Natural killer cell (primary cell): ENCODE measurements at regions not wholly inside any gene's neighbourhood (a gene's known extent, or its start where the extent isn't known, plus 50 kb on each side); places are given as distances from the start of the nearest gene placed in this dataset.

Experiments used
- ATAC-seq, 3 donors: fragments of 150-1000 bp in 2 of 3; fragments of 200-7000 bp in 1 of 3; cut with Tn5 transposase; 1 replicate in 1 of 3; 2 replicates in 2 of 3; pipeline ENCODE4 v1.10.0; 2021; ENCODE audit warnings: mild to moderate bottlenecking in 2 of 3, moderate library complexity in 2 of 3
- DNase-seq, 2 donors: peaks; one replicate each; pipeline versions ENCODE4 v3.0.0 to v3.0.0-alpha.2; 2013 to 2021; ENCODE audit warnings: mixed read lengths in 1 of 2
- H3K27ac ChIP-seq: one replicate; pipeline ENCODE4 v1.5.1; 2013; ENCODE audit warnings: mild to moderate bottlenecking, low read length
- H3K27me3 ChIP-seq: one replicate; pipeline ENCODE4 v1.6.1; 2013; ENCODE audit warnings: low read length; ENCODE audit not compliant: control insufficient read depth, insufficient read depth
- H3K36me3 ChIP-seq: one replicate; pipeline ENCODE4 v1.6.1; 2013; ENCODE audit warnings: low read length; ENCODE audit not compliant: control insufficient read depth, insufficient read depth
- H3K4me1 ChIP-seq: one replicate; pipeline ENCODE4 v1.6.1; 2013; ENCODE audit warnings: low read length; ENCODE audit not compliant: control insufficient read depth, insufficient read depth
- H3K4me3 ChIP-seq: one replicate; pipeline ENCODE4 v1.5.1; 2013; ENCODE audit warnings: low read length
- H3K9me3 ChIP-seq: one replicate; pipeline ENCODE4 v1.6.1; 2013; ENCODE audit warnings: low read length; ENCODE audit not compliant: control insufficient read depth, insufficient read depth
- H3K27ac Mint-ChIP-seq, 2 donors: one replicate each; pipeline ENCODE4 v1.8.0; 2022; ENCODE audit warnings: mild to moderate bottlenecking in 2 of 2, mixed read lengths in 2 of 2, moderate library complexity in 1 of 2
- H3K27me3 Mint-ChIP-seq, 2 donors: one replicate each; pipeline ENCODE4 v1.8.0; 2022; ENCODE audit warnings: low read depth in 2 of 2, mixed read lengths in 2 of 2
- H3K36me3 Mint-ChIP-seq: one replicate; pipeline ENCODE4 v1.8.0; 2022; ENCODE audit warnings: mixed read lengths
- H3K4me1 Mint-ChIP-seq, 2 donors: one replicate each; pipeline ENCODE4 v1.8.0; 2022; ENCODE audit warnings: mixed read lengths in 2 of 2
- H3K4me3 Mint-ChIP-seq: one replicate; pipeline ENCODE4 v1.8.0; 2022; ENCODE audit warnings: mild to moderate bottlenecking, moderate library complexity, mixed read lengths
- H3K9me3 Mint-ChIP-seq, 2 donors: one replicate each; pipeline ENCODE4 v1.8.0; 2022; ENCODE audit warnings: mixed read lengths in 2 of 2
- WGBS: methylation state at CpG from one replicate; pipeline ENCODE4 v1.1.7; 2013; ENCODE audit warnings: missing lambda C conversion rate; ENCODE audit not compliant: insufficient coverage; 5-methylcytosine and 5-hydroxymethylcytosine counted together
- intact Hi-C: fragments of 100-400 bp; cut with micrococcal nuclease; formaldehyde crosslinking; loops from one replicate; pipeline ENCODE4 v1.14.2; 2022
- TF ChIP-seq, protein P1 (sequence below): fragments of 200-600 bp; IDR thresholded peaks from one replicate; pipeline ENCODE4 v1.8.0; 2022; ENCODE audit warnings: antibody characterized with exemption

GRCh38 chr10:20993389-20993788 lies 96.3 kb upstream of the NEBL start:
- intact Hi-C loops: no loop called here
- no peak overlapping the region for H3K27ac Mint-ChIP-seq

GRCh38 chr10:20991526-20991925 lies 94.4 kb upstream of the NEBL start:
- no peaks in the 10 kb centered on the region for H3K4me1 Mint-ChIP-seq
- H3K36me3 Mint-ChIP-seq: no peaks in the 10 kb centered on the region
- no peaks in the 10 kb centered on the region for H3K27me3 ChIP-seq
- no CpG with 5 or more reads among the region's 1 CpG for WGBS
- H3K4me1 ChIP-seq: no peaks in the 10 kb centered on the region
- no peak overlapping the region for H3K27ac Mint-ChIP-seq
- ATAC-seq (no peak), DNase-seq (no peak)
- no peaks in the 10 kb centered on the region for H3K9me3 ChIP-seq
- TF ChIP-seq, protein P1, sequence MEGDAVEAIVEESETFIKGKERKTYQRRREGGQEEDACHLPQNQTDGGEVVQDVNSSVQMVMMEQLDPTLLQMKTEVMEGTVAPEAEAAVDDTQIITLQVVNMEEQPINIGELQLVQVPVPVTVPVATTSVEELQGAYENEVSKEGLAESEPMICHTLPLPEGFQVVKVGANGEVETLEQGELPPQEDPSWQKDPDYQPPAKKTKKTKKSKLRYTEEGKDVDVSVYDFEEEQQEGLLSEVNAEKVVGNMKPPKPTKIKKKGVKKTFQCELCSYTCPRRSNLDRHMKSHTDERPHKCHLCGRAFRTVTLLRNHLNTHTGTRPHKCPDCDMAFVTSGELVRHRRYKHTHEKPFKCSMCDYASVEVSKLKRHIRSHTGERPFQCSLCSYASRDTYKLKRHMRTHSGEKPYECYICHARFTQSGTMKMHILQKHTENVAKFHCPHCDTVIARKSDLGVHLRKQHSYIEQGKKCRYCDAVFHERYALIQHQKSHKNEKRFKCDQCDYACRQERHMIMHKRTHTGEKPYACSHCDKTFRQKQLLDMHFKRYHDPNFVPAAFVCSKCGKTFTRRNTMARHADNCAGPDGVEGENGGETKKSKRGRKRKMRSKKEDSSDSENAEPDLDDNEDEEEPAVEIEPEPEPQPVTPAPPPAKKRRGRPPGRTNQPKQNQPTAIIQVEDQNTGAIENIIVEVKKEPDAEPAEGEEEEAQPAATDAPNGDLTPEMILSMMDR: no peak
- H3K9me3 Mint-ChIP-seq: peaks cover 0 to 2% of the 10 kb centered on the region in 2 donors
- H3K4me3 Mint-ChIP-seq: no peak overlapping the region
- intact Hi-C loops: no loop called here
- H3K4me3 ChIP-seq: no peak overlapping the region
- no peaks in the 10 kb centered on the region for H3K36me3 ChIP-seq
- H3K27ac ChIP-seq: no peak overlapping the region
- peaks cover 0 to 6% of the 10 kb centered on the region in 2 donors for H3K27me3 Mint-ChIP-seq

More at GRCh38 chr10:20993389-20993788, 96.3 kb upstream of the NEBL start:
- Mint-ChIP-seq H3K4me1 (no peaks in the 10 kb centered on the region), H3K27me3 (peaks cover 0 to 6% of the 10 kb centered on the region in 2 donors), H3K9me3 (peaks cover 0 to 2% of the 10 kb centered on the region in 2 donors), H3K4me3 (no peak overlapping the region), H3K36me3 (no peaks in the 10 kb centered on the region)
- TF ChIP-seq, protein P1: no peak
- WGBS: 96% methylated on average over 4 of the region's 4 CpGs
- DNase-seq (no peak), ATAC-seq (no peak)
- H3K9me3 ChIP-seq: no peaks in the 10 kb centered on the region
- no peak overlapping the region for H3K27ac ChIP-seq
- H3K4me1 ChIP-seq: no peaks in the 10 kb centered on the region
- no peaks in the 10 kb centered on the region for H3K27me3 ChIP-seq
- no peaks in the 10 kb centered on the region for H3K36me3 ChIP-seq
- no peak overlapping the region for H3K4me3 ChIP-seq

DNA sequence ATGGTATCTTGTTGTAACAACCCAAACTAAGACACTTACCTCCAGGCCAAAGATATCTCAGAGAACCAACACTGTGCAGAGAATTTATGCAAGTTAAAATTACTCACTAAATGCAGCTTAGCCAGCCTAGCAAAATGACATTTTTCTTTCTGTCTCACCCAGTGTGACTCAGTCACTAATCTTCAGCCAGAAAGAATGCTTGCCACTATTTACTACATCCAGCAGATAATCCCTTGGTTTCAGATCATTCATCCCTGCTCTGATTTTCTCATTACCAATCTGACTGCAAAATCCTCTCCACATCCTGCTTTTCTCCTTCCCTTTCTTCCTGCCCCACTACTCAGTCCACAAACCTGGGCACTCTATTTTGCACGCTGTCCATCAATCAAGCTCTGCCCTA lies 93.5 kb upstream of the NEBL start:
- no peak overlapping the region for H3K4me3 ChIP-seq
- no peak overlapping the region for H3K27ac Mint-ChIP-seq
- H3K36me3 ChIP-seq: no peaks in the 10 kb centered on the region
- ATAC-seq (no peak), DNase-seq (no peak)
- H3K4me3 Mint-ChIP-seq: no peak overlapping the region
- peaks cover 0 to 6% of the 10 kb centered on the region in 2 donors for H3K27me3 Mint-ChIP-seq
- H3K27ac ChIP-seq: no peak overlapping the region
- WGBS: 76% methylated on average over 1 of the region's 1 CpG
- no peaks in the 10 kb centered on the region for H3K36me3 Mint-ChIP-seq
- H3K27me3 ChIP-seq: no peaks in the 10 kb centered on the region
- TF ChIP-seq, protein P1: no peak
- H3K4me1 Mint-ChIP-seq: no peaks in the 10 kb centered on the region
- intact Hi-C loops: no loop called here
- no peaks in the 10 kb centered on the region for H3K4me1 ChIP-seq
- H3K9me3 Mint-ChIP-seq: peaks cover 0 to 2% of the 10 kb centered on the region in 2 donors
- H3K9me3 ChIP-seq: no peaks in the 10 kb centered on the region

DNA sequence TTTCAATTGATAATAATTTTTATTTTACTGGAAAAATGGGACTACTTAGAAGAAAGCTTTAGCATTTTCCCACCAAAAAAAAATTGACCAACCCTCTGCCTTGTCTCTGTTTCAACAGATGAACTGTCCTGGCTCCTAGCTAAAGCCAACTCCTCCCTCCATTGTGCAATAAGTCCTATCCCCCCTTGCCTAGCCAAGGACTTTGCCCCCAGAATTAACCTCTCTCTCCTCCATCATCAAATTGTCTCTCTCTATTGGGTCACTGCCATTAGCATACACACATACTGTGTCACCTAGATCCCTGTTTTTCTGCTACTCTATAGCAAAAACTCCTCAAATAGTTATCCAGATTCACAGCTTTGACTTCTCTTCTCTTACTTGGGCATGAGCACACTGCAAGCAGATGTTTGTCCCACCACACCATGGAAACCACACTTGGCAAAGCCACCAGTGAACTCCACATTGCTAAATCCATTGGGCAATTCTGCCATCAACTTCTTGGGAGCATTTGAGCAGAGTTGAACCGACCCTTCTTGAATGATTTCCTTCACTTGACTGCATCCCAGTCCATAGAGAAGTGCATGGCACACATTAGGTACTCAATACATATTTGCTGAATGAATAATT lies 91.4 kb upstream of the NEBL start:
- H3K27ac ChIP-seq: no peak overlapping the region
- ATAC-seq (no peak), DNase-seq (no peak)
- TF ChIP-seq, protein P1: no peak
- no peaks in the 10 kb centered on the region for H3K4me1 Mint-ChIP-seq
- no peaks in the 10 kb centered on the region for H3K27me3 ChIP-seq
- no peak overlapping the region for H3K4me3 Mint-ChIP-seq
- no peaks in the 10 kb centered on the region for H3K36me3 Mint-ChIP-seq
- intact Hi-C loops: no loop called here
- peaks cover 0 to 2% of the 10 kb centered on the region in 2 donors for H3K9me3 Mint-ChIP-seq
- no peak overlapping the region for H3K4me3 ChIP-seq
- 75% methylated on average over 1 of the region's 1 CpG for WGBS
- H3K4me1 ChIP-seq: no peaks in the 10 kb centered on the region
- H3K36me3 ChIP-seq: no peaks in the 10 kb centered on the region
- H3K27me3 Mint-ChIP-seq: peaks cover 0 to 4% of the 10 kb centered on the region in 2 donors
- no peak overlapping the region for H3K27ac Mint-ChIP-seq
- no peaks in the 10 kb centered on the region for H3K9me3 ChIP-seq
